Hippocampal formation (tissue), 2 donors: ENCODE measurements at regions not wholly inside any gene's neighbourhood (a gene's known extent, or its start where the extent isn't known, plus 50 kb on each side); places are given as distances from the start of the nearest gene placed in this dataset.

Source experiments
- DNase-seq, 2 donors: peaks; one replicate each; lab custom pipeline; 2025; lab: John Stamatoyannopoulos, UW

DNA sequence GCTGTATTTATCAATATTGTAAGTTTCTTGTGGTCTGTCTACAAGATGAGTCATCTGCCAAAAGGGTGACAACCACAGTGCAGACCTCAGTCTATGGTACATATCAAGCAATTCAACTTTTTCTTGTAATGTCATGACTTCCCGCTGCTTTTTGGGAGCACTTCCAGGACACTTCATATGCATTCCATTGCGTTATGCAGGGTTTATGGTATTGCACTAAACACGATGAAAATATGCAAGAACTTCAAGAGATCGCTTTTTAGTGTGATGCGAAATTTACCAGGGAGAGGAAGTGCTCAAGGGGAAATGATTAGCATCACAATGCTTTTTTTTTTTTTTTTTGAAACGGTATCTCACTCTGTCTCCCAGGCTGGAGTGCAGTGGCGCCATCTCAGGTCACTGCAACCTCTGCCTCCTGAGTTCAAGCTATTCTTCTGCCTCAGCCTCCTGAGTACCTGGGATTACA lies 166.5 kb downstream of the TFAP2A start:
- no peak for DNase-seq

DNA sequence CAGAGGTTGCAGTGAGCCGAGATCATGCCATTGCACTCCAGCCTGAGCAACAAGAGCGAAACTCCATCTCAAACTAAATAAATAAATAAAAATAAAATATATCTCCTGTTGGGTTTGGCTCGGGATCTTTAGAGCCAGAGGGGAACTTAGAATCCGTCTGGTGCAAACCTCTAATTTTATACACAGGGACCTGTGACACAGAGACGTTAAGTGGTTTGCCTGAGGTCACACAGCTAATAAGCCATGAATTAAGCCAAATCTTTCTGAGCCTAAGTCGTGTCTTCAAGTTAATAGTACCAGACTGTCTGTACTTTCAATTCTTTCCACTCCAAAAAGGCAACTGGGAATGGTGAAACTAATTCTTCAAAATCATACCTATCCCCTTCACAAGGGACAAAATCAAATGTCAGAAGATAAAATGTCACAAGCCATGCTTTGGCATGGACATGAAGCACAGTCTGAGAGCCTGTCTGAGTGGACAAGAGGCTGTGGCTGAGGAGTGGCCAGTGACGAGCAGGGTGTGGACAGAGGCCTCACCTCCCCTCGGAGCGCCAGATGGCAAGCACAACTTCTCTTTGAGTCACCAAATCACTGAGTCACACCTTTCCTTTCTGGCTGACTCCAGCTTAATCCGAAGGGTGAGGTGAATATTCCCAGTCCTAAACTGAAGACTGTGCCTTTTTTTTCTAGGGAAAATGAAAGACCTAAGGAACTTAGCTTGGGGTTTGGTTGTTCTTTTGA lies 177.4 kb downstream of the TFAP2A start:
- no peak for DNase-seq

DNA sequence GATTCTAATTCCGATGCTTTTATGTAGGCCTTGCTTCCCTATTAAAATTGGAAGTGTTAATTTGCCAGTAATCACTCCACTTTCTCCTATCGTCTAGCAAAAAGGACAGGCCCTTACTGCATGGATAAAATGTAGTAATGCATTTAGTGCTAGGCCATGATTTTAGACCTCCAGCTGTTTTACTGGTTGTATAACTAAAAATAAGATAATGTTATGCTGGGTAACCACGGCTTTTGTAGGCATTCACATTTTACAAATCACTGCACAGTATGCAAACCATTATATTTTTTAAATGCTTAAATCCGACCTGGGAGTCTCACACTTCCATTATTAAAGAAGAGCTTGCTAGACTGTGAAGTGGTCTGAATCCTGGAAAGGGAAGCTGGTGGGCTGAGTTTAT lies 179.5 kb downstream of the TFAP2A start:
- no peak for DNase-seq

DNA sequence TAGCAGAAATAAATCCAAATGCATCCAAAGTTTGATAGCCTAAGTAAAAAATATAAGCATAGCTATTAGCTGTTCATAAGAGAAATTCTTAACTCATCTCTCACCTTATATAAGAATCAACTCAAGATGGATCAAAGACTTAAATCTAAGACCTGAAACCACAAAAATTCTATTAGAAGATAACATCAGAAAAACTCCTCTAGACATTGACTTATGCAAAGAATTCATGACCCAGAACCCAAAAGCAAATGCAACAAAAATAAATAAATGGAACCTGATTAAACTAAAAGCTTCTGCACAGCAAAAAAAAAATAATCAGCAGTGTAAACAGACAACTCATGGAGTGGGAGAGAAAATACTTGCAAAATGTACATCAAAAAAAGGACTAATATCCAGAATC lies 184.3 kb downstream of the TFAP2A start:
- DNase-seq: no peak

DNA sequence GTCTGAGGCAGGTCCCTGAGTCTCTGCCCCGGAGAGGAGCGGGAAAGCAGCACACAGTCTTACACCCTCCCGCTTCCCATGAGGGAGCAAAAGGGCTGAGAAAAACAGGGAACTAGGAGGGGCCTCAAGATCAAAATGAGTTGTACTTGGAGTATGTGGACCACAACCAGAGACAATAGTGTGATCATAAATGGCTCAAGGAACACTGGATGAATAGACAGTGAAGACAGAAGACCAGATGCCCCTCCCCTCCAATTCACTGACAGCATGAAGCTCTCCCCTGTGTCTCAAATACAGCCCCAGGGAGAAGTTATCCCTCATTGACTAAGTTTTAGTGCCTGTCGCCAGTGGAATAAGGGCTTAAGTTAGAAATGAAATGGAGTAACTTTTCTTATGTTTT lies 191.0 kb downstream of the TFAP2A start:
- DNase-seq: no peak

DNA sequence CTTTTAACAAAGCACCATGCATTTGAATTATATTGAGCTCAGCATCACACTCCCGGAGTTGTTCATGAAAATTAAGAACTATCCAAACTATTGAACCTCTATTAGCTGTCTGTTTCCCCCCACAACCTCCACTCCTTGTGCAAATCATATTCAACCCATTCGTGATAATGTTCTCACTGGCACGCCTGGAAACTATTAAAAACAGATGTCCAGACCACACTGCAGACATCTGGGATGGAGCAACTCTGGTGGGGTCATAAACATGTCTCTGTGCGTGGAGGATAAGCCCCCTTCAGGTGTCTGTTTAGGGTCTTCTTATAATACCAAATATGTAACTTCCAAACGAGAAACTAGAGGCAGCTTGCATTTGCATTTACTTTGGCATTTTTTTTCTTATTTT lies 193.7 kb downstream of the TFAP2A start:
- no peak for DNase-seq

DNA sequence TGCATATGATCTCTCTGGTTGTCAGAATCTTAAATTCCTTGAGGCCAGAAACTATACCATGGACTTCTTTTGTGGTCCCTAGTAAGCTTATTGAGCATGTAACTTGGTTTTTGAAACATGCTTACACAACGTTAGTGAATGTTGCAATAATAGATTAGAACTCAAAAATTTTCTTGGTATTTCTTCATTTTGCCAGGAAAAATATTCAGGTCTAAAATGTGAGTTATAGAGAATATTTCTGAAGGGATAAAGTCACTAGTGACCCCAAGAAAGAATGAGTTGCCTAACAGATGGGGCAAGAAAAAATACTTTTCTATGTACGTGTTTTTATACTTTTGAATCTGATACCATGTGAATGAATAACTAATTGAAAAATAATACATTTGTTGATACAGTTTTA lies 195.4 kb downstream of the TFAP2A start:
- DNase-seq: no peak

DNA sequence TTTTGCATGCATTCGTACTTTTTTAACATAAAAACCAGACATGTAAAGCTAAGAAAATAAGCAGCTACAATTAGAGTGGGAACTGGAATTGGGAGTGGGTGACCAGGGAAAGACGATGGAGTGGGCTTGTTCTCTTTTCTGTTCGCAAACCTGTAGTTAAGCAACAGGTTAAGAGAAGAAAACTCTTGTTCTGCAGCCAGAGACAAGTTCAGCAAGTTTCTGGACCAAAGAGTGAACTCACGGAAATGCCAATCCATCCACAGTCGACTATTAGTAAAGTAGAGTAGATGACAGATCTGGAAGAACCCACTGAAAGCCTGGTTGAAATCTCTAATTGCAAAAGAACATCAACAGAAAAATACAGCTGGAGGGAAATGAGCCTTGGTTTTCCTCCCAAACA lies 197.8 kb downstream of the TFAP2A start:
- DNase-seq: no peak

DNA sequence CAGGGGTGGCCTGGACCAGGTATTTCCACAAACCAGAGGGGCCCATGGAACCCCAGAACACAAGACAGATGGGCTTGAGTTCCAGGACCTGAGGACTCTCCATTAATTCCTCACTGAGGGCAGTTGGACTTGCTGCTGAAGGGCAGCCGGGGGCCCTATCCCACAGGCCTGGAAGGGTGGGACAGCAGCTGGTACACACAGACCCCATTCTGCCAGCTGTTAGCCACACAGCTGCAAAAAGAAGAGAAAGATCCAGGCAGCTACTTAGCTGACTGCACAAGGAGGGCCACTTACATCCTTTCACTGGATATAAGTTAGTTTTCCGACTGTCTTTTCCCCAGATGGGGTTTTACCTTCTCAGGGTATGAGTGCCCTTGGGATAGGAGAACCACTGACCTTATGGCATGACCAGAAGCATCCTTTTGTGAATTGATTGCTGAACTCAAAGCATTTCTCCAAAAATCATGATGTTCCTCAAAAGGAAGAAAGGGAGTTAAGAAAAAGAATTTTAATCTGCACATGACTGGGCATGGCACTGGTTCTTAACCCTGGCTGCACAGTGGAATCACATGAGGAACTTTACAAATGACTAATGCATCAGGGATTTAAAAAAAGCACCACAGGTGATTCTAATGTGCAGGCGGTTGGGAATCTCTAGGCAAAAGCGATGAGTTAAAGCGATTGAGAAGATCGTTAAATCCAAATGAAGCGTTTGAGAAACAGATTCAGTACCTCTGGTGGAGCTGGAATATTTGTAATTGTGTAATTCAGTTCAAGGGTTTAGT lies 199.4 kb downstream of the TFAP2A start:
- no peak for DNase-seq

DNA sequence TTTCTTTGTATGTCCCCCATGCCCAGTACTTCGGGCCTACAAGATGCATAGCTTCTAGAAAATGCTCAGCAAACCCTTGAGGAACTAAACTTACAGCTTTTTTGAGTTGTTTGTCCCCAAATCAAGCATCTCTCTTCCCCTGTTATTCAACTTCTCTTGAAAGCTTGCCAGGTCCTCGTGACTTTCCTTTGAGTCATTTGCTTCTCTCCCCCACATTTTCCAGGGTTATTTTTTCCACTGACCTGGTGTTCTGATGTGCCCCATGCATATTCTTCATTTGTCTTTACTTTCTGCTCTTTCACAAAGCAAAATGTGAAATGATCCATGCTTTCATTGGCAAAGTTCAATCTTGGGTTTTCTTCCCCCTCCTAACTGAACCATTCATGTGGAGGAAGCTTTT lies 204.8 kb downstream of the TFAP2A start:
- no peak for DNase-seq

DNA sequence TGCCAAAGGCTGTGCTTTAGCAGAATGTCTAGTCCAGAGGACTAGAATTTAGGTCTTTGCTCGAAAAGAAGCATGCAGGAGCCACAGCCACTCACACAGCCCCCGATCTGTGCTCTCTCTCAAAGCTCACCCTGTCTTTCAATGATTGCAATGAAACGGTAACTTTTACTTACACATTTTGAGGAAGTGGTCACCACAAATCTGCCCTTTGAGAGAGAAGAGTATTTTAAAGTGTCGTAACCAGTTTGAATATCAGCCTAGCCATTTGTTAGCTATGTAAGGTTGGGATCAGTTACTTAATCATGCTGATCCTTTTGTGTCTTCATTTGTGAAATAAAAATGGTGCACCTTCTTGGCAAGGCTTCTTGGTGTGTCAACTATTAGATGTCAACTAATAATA lies 209.0 kb downstream of the TFAP2A start:
- DNase-seq: no peak

DNA sequence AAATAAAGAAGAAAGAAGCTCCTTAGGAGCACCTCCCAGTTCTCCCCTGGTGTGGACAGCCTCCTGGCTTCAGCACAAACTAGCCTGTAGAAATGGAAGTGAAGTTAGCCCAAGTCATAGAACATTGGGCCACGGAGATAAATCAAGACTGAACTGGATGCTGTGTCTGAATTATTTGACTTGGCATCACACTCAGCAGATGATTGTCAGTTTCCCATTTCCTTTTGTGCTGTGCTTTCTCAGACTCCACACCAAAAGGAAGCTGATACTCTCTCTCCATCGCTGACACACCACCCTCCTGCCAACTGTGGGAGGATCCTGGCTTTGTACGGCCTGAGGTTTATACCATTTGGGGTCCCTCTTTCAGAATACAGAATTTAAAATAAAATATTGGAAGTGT lies 209.8 kb downstream of the TFAP2A start:
- DNase-seq: no peak

DNA sequence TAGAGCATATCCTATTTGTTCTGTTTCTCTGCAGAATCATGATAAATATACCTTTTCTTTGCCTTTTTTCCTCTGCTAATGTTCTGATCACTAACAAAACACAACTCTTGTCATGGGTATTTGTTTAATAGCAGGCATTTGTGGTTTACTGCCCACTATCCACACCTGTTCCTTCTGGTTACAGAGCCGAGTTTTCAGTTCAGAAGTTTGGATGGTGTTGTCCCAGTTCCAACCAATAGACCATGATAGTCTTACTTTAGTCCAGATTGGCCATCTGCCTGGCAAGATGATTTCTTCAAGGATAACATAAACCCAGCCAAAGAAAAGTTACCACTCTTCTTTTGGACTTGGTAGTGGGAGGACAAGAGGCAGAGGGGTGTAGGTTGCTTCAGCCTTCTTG lies 211.2 kb downstream of the TFAP2A start:
- DNase-seq: no peak

DNA sequence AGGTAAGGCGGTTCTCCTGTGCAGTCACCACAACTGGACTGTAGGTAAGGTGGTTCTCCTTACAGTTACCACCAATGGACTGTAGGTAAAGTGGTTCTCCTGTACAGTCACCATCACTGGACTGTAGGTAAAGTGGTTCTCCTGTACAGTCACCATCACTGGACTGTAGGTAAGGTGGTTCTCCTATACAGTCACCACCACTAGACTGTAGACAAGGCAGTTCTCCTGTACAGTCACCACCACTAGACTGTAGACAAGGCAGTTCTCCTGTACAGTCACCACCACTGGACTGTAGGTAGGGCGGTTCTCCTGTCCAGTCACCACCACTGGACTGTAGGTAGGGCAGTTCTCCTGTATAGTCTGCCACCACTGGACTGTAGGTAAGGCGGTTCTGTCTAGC lies 212.3 kb downstream of the TFAP2A start:
- DNase-seq: no peak

DNA sequence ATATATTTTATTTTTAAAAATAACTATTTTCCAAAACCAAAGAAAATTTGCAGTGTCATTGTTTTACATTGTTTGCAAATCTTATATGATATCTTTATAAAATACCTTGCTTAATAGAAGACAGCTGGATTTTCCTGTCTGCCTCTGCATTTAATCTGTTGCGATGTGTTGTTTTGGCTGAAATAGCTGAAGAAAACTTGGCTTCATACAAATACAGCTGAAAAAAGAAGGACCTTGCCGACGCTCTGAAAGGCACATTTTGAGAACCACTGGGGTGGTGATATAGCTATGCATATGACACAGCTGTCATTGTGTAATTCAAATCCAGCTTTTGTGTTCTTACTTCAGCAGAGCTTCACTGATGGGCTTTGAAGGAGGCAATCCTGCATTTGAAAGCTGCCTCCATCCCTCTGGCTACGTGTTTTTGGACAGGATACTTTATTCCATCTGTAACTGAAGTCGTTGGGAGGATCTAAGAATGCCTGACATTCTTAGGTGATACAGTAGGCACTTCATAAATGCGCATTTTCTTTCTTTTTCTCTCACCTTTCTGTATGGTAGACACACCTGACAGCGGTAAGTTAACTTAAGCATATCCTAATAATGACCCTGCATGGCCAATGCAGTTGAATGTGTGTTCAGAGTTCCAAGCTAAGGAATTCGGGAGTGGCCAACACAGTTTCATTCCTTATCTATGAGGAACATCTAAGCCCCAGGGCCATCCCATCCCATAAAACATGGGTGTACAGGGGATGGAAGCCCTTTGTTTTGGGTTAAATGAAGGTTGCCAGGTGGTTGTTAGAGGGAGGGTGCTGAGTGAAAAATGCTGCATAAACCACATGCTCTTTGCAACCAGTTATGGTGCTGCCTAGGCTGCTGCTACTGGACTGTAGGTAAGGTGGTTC lies 213.0 kb downstream of the TFAP2A start:
- no peak for DNase-seq

DNA sequence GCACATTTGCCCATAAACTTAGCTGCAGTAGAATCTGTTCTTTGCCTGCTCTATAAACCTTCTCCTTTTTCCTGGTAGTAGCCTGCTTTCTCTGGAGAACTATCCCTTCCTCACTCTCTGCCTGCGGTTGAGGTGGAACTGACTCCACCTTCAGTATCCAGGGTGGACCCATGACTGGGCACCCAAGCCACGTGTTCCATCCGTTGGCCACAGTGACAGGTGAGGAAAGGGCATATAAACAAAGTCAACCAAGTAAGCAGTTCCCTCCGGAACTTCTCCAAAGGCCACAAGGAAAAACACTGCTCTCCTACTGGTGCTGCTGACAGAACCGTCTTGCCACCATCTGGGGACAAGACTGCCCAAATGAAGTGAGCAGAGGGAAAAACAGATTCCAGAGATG lies 218.8 kb downstream of the TFAP2A start:
- DNase-seq: no peak

DNA sequence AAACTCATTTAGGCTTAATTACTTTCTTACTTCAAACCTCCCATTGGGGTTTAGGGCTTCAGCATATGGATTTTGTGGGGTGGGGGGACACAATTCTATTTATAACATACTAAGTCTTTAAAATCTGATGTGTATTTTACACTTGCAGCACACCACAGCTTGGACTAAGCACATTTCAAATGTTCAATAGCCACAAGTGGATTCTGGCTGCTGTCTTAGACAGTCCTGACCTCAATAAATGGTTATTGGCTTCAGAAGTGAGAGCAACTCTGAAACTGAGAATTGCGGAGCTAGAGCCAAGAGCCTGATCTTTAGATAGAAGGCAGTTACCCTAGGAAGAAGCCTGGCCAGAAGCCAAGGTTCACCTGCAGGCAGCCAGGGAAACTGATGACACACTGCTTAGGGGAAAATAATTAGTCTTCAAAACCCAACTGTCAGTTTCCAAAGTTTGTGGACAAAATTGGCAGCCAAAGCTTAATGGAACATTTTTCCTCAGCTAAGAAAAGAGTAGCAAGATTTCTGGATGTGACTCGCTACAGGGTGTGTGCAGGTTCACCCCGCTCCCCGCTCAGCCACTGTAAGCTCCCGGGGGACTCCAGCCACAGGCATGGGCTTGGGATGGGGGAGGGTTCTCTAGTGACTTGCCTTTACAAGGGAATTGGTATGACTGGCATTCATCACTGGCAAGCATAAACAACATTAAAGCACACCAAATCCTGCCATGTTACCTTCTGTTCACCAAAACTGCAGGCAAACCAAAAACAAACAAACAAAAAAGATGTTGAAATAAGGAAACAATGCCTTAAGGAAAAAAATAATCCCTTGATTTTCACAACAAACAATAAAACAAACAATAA lies 219.8 kb downstream of the TFAP2A start:
- DNase-seq: no peak

DNA sequence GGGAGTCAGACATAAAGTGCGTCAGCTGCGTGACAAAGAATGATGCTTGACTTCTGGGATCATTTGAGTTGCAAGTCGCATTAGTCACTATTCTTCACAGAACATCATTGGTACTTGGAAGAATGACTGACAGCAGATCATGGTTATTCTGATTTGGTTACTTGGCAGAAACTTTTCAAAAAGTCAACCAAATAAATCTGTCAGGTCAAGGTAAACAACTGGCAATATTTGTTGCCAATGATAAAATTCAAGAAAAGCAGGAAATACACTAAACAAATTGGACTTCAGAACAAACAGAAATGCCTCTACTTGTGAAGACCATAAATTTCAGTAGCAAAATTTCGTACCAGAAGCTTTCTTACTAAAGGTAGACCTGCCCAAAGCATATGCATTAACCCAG lies 221.6 kb downstream of the TFAP2A start:
- DNase-seq: no peak

DNA sequence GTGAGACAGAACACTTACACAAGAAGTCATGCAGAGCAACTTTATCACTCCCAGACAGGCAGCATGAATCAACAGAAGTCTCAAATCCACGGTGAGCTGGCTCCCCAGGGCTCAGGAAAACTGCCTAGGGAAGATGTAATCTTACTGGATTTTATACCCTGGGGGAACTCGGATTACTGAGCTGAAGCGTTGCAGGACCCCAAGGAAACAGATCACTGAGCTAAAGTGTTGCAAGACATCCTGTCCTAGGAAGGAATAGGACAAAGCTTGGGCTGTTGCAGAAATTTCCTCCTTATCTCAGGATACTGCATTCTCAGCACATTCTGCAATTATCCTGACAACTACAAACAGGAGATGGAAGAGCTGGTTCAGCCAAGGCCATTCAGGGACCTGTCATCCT lies 224.8 kb downstream of the TFAP2A start:
- no peak for DNase-seq

DNA sequence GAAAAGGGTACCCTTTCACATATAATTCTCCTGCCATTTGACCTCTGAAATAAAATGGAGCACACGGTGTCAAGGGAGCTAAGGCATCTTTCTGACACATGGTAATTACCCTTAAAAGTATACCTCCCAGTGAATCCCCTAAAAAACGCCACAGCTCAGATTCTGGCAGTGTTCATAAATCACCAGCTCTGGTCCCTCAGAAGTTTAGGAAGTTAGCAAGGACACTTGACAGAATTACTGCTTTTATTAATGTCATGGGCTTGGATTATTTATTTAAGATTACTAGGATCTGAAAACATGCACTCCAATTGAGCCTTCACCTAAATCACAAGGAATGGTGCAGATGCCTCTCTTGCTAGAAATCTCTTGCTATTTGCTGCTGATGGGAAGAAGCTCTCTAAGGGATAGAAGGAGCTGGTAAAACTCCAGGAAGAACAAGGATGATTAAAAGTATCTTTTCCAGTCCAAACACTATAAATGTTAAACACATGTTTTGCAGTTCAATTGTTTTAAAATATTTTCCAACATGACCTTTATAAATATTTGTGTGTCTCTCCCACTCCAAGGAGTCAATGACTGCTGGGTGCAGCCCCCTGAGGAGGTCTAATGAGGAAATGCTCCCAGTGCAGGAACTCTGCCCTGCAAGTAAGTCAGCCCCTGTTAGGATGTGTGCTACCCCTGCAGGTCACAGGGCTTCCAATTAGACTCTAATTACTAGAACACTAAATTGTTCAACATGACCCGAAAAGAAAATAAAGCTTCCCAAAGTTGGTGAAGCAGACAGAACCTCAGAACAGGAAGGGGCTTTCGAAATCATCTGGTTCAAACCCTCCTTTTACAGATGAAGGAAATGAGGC lies 230.3 kb downstream of the TFAP2A start:
- DNase-seq: no peak
